GM12878 (cell line): ENCODE measurements at regions not wholly inside any gene's neighbourhood (a gene's known extent, or its start where the extent isn't known, plus 50 kb on each side); places are given as distances from the start of the nearest gene placed in this dataset.

Source experiments
- ATAC-seq: fragments of 200-7000 bp; cut with Tn5 transposase; 3 replicates; pipeline ENCODE4 v1.9.1; 2020; ENCODE audit warnings: mild to moderate bottlenecking, moderate library complexity
- BruUV-seq: library from RNA; stranded (reverse); fragments of 400-500 nt; replicated peaks from 2 replicates; lab custom pipeline; 2021; lab: Mats Ljungman, UMichigan
- CTCF ChIA-PET: fragments of 300-600 bp; sonication (Branson Sonifier 250); formaldehyde crosslinking; extraction: SDS; loops from one replicate; lab custom pipeline; 2021; ENCODE audit warnings: inconsistent platforms; lab: Yijun Ruan, JAX
- POLR2A ChIA-PET: fragments of 350-600 bp; formaldehyde crosslinking; extraction: SDS; loops from one replicate; lab custom pipeline; 2021; ENCODE audit warnings: inconsistent platforms; lab: Charles Lee
- RAD21 ChIA-PET: fragments of 300-600 bp; sonication (Branson Sonifier 250); formaldehyde crosslinking; loops from one replicate; lab custom pipeline; 2023; ENCODE audit warnings: antibody characterized with exemption; ENCODE audit not compliant: unreplicated experiment; lab: Charles Lee
- SMC1A ChIA-PET: fragments of 300-600 bp; sonication (Branson Sonifier 250); formaldehyde crosslinking; loops from one replicate; lab custom pipeline; 2023; ENCODE audit not compliant: unreplicated experiment, uncharacterized antibody; lab: Charles Lee
- DNase-seq: peaks from one replicate; pipeline ENCODE4 v3.0.0-alpha.2; 2011; ENCODE audit warnings: low read depth, low spot score
- FAIRE-seq: peaks from 3 replicates; lab custom pipeline; 2011; peaks lifted over from hg19 to GRCh38; lab: Jason Lieb, UNC
- H2AFZ ChIP-seq: 2 replicates; pipeline ENCODE4 v1.6.0; 2011; ENCODE audit warnings: low read depth, low read length, control low read depth; ENCODE audit not compliant: control insufficient read depth
- H3K27ac ChIP-seq: 2 replicates; pipeline ENCODE4 v1.5.1; 2011; ENCODE audit warnings: control low read depth; ENCODE audit not compliant: control insufficient read depth, insufficient read depth
- H3K27me3 ChIP-seq, 2 experiments: replicated peaks in 1 of 2; 2 replicates each; pipeline versions ENCODE4 v1.6.0 to v1.6.1; 2011; ENCODE audit warnings: low read length in 1 of 2; ENCODE audit not compliant: control insufficient read depth in 2 of 2, insufficient read depth in 2 of 2
- H3K36me3 ChIP-seq, 2 experiments: 2 replicates each; pipeline ENCODE4 v1.5.1; 2011; ENCODE audit warnings: low read length in 1 of 2; ENCODE audit not compliant: control insufficient read depth in 2 of 2, insufficient read depth in 2 of 2
- H3K4me1 ChIP-seq: 2 replicates; pipeline ENCODE4 v1.6.1; 2011; ENCODE audit warnings: mild to moderate bottlenecking, low read length, moderate library complexity, mixed read lengths; ENCODE audit not compliant: control insufficient read depth, insufficient read depth
- H3K4me2 ChIP-seq: 2 replicates; pipeline ENCODE4 v1.6.0; 2011; ENCODE audit warnings: control low read depth; ENCODE audit not compliant: control insufficient read depth, insufficient read depth
- H3K4me3 ChIP-seq: fragments of 200-600 bp; sonication (generic); 2 replicates; pipeline ENCODE4 v1.5.1; 2016
- H3K79me2 ChIP-seq: 2 replicates; pipeline ENCODE4 v1.6.0; 2011; ENCODE audit warnings: low read length; ENCODE audit not compliant: control insufficient read depth, insufficient read depth
- H3K9ac ChIP-seq: 2 replicates; pipeline ENCODE4 v1.8.0; 2011; ENCODE audit warnings: low read length, control low read depth, mixed read lengths; ENCODE audit not compliant: control insufficient read depth, insufficient read depth
- H3K9me3 ChIP-seq: replicated peaks from 3 replicates; pipeline ENCODE4 v1.5.1; 2011; ENCODE audit warnings: mild to moderate bottlenecking, low read length; ENCODE audit not compliant: control insufficient read depth, insufficient read depth
- H4K20me1 ChIP-seq: 2 replicates; pipeline ENCODE4 v1.6.0; 2011; ENCODE audit not compliant: control insufficient read depth, insufficient read depth
- ASH2L ChIP-seq: fragments of 300-600, 200-600 bp; sonication (generic); IDR thresholded peaks from 2 replicates; pipeline ENCODE4 v1.6.1; 2017; ENCODE audit warnings: low read depth, mild to moderate bottlenecking, borderline replicate concordance
- CEBPZ ChIP-seq: fragments of 150-350 bp; IDR thresholded peaks from 2 replicates; pipeline ENCODE4 v1.6.1; 2016; ENCODE audit warnings: low read depth, low read length
- CHD4 ChIP-seq: fragments of 200-600 bp; sonication (generic); IDR thresholded peaks from 2 replicates; pipeline ENCODE4 v1.6.1; 2016; ENCODE audit warnings: mild to moderate bottlenecking
- IRF4 ChIP-seq: IDR thresholded peaks from 2 replicates; pipeline ENCODE4 v1.6.1; 2011; ENCODE audit warnings: low read depth, low read length
- KLF5 ChIP-seq: fragments of 450-650 bp; IDR thresholded peaks from 2 replicates; pipeline ENCODE4 v1.6.1; 2014; ENCODE audit warnings: mild to moderate bottlenecking; ENCODE audit not compliant: partially characterized antibody
- MAX ChIP-seq: IDR thresholded peaks from 2 replicates; pipeline ENCODE4 v1.6.1; 2012; ENCODE audit warnings: low read depth, low read length, improper control_type of control experiment
- RAD51 ChIP-seq: fragments of 450-650 bp; IDR thresholded peaks from 2 replicates; pipeline ENCODE4 v1.6.1; 2016; ENCODE audit warnings: moderate library complexity, mild to moderate bottlenecking, inconsistent platforms
- USF1 ChIP-seq: IDR thresholded peaks from 2 replicates; pipeline ENCODE4 v1.6.1; 2011; ENCODE audit warnings: borderline replicate concordance, low read depth, mild to moderate bottlenecking, moderate library complexity, mixed read lengths, low read length; ENCODE audit not compliant: insufficient read depth; ENCODE audit errors: extremely low read length
- YBX1 ChIP-seq: fragments of 450-650 bp; IDR thresholded peaks from 2 replicates; pipeline ENCODE4 v1.6.1; 2016; ENCODE audit warnings: antibody characterized with exemption
- YY1 ChIP-seq: IDR thresholded peaks from 2 replicates; pipeline ENCODE4 v1.6.1; 2011; ENCODE audit warnings: low read depth, mild to moderate bottlenecking, low read length
- ZBTB33 ChIP-seq: fragments of 450-650 bp; IDR thresholded peaks from 2 replicates; pipeline ENCODE4 v1.6.1; 2017; ENCODE audit warnings: mild to moderate bottlenecking
- WGBS: methylation state at CpG from one replicate; pipeline ENCODE4 v1.1.6; 2016; ENCODE audit warnings: low lambda C conversion rate; ENCODE audit not compliant: insufficient replicate concordance, insufficient coverage; ENCODE audit errors: missing lambda C conversion rate; 5-methylcytosine and 5-hydroxymethylcytosine counted together
- in situ Hi-C: fragments of 300-500 bp; cut with MboI; formaldehyde crosslinking; loops from 9 replicates; pipeline ENCODE4 v1.14.3; 2018; ENCODE audit warnings: mixed read lengths
- intact Hi-C: fragments of 100-400 bp; cut with micrococcal nuclease; formaldehyde crosslinking; loops from one replicate; pipeline ENCODE4 v1.14.2; 2022; ENCODE audit not compliant: unreplicated experiment

- WGBS = 89% methylated on average over 4 of the region's 4 CpGs
- H3K9me3 ChIP-seq = no peaks in the 10 kb centered on the region
- no peak for ATAC-seq
- SMC1A ChIA-PET = interaction anchor here (0.8 kb wide), 1 partner anchor 10 kb away, joined by 4 read pairs; no protein-coding TSS in a partner anchor
- no peak overlapping the region for H3K9ac ChIP-seq
- H3K4me2 ChIP-seq = no peak overlapping the region
- H4K20me1 ChIP-seq = no peaks in the 10 kb centered on the region
- H3K27me3 ChIP-seq = no peaks in the 10 kb centered on the region
- no peak overlapping the region for H3K4me3 ChIP-seq
- no peaks in the 10 kb centered on the region for H3K36me3 ChIP-seq
- H3K27ac ChIP-seq = no peak overlapping the region
- no peak for FAIRE-seq
- H3K79me2 ChIP-seq = no peaks in the 10 kb centered on the region
- RAD21 ChIA-PET = no interaction called here
- no TSS peak for BruUV-seq
- no peaks in the 10 kb centered on the region for H3K4me1 ChIP-seq
- intact Hi-C loops (no loop called here), in situ Hi-C loops (no loop called here)
- CTCF ChIA-PET = no interaction called here
- POLR2A ChIA-PET = no interaction called here
- TF ChIP-seq KLF5 (no peak), MAX (no peak), RAD51 (no peak), ASH2L (no peak), CEBPZ (no peak), YBX1 (no peak), YY1 (no peak), USF1 (no peak), ZBTB33 (no peak), IRF4 (no peak), CHD4 (no peak)
- DNase-seq = no peak
- H2AFZ ChIP-seq = no peak overlapping the region
Observed at GRCh38 chr6:22113026-22113766, 183.6 kb downstream of the PRL start.
